ENCODE measurements at regions not wholly inside any gene's neighbourhood (a gene's known extent, or its start where the extent isn't known, plus 50 kb on each side); places are given as distances from the start of the nearest gene placed in this dataset.

DNA sequence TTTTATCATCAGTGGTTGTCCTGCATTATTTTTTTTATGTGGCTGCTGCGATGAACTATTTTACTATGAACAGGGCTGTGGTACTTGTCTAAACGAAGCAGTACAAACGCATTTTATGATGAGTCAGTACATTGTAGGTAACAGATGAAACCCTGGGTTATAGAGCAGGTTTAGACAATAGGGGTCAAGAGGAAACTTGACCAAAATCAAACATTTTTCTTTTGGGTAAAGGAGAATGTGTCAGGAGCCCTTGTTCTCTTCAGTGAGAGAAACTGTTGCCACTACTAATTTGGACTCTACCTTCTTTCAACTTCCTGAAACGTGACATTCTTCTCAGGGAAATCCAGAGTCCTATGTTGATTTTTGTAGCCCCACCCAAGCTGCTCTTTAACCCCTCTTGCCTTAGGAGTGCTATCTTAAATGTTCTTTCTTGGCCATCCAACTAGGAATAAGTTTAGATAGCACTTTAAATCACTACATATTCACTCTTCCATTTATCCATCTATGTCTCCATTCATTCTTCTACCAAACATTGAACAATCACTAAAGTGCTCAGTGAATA is 415.8 kb upstream of the NR3C2 start:
- no peak overlapping the region for H3K27ac Mint-ChIP-seq (ENCODE audit: unreplicated experiment)
- H3K9me3 ChIP-seq, result 0 out of 2 replicates have a peak, but pooled peaks cover 3% of the 10 kb centered on the region
- intact Hi-C loops (cut with micrococcal nuclease; ENCODE audit: unreplicated experiment), result no loop called here
- H3K4me1 Mint-ChIP-seq (ENCODE audit: low read depth, unreplicated experiment), result peaks cover 13% of the 10 kb centered on the region
- POLR2A ChIA-PET, result no interaction called here
- no peak overlapping the region for H3K4me3 ChIP-seq (ENCODE audit: low read depth, low read length)
- H3K27me3 ChIP-seq (replicated peaks; ENCODE audit: control insufficient read depth, insufficient read depth, low read length), result no peaks in the 10 kb centered on the region
- CTCF ChIA-PET, result no interaction called here
- peaks cover 5% of the 10 kb centered on the region; the same call in 1 of the 2 replicates for H3K4me1 ChIP-seq
- H3K4me3 Mint-ChIP-seq (ENCODE audit: unreplicated experiment), result no peak overlapping the region
- H3K36me3 Mint-ChIP-seq (ENCODE audit: insufficient read depth, unreplicated experiment), result no peaks in the 10 kb centered on the region
- TF ChIP-seq, protein P1, sequence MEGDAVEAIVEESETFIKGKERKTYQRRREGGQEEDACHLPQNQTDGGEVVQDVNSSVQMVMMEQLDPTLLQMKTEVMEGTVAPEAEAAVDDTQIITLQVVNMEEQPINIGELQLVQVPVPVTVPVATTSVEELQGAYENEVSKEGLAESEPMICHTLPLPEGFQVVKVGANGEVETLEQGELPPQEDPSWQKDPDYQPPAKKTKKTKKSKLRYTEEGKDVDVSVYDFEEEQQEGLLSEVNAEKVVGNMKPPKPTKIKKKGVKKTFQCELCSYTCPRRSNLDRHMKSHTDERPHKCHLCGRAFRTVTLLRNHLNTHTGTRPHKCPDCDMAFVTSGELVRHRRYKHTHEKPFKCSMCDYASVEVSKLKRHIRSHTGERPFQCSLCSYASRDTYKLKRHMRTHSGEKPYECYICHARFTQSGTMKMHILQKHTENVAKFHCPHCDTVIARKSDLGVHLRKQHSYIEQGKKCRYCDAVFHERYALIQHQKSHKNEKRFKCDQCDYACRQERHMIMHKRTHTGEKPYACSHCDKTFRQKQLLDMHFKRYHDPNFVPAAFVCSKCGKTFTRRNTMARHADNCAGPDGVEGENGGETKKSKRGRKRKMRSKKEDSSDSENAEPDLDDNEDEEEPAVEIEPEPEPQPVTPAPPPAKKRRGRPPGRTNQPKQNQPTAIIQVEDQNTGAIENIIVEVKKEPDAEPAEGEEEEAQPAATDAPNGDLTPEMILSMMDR (IDR thresholded peaks at IDR 0.05; ENCODE audit: insufficient read depth in 1 of 2, low read depth in 1 of 2, low read length in 1 of 2, severe bottlenecking in 1 of 2, unreplicated experiment in 1 of 2), result no peak
- peaks cover 3% of the 10 kb centered on the region for H3K27me3 Mint-ChIP-seq (ENCODE audit: insufficient read depth, unreplicated experiment)
- no peak for DNase-seq
- no peaks in the 10 kb centered on the region for H3K36me3 ChIP-seq (ENCODE audit: control insufficient read depth, insufficient read depth, low read length)
- no TSS peak for BruUV-seq (replicated peaks)
- H3K9me3 Mint-ChIP-seq (ENCODE audit: unreplicated experiment), result peaks cover 34% of the 10 kb centered on the region

DNA sequence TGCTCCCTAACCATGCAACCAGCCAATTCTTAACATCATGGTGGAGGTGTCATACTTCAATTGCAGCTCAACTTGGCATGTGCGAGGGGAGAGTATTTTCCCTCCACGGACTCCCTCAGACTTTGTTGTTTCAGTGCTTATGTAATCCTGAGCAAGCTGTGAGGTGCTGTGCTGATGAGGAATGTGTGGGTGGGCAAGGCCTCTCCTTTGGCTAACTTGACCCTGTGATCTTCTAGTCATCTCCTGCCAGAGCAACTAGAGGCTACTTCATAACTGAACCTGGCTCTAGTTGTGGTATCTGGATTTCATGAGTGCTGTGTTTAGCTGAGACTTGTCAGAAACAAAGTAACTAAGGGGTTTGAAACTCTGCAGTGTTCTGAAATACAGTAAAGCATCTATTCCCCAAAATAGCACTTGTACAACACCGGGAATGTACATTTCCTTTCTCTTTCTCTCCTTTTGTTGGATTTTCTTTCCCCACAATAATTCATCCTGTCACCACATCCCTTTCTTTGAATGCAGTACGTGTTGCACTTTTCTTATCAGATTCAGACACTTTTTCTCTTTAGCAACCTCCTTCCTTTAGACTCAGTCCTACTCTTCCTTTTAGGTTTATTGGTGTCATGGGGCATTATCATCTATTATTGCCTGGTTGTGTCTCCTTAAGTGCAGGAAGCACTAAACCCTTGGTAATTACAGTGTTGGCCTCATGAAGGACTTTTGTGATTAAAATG is 415.2 kb upstream of the NR3C2 start:
- Histone ChIP-seq H3K27me3 (replicated peaks; ENCODE audit: control insufficient read depth, insufficient read depth, low read length) (no peaks in the 10 kb centered on the region), H3K4me3 (ENCODE audit: low read depth, low read length) (no peak overlapping the region), H3K9me3 (0 out of 2 replicates have a peak, but pooled peaks cover 3% of the 10 kb centered on the region), H3K4me1 (peaks cover 5% of the 10 kb centered on the region; the same call in 1 of the 2 replicates), H3K36me3 (ENCODE audit: control insufficient read depth, insufficient read depth, low read length) (no peaks in the 10 kb centered on the region)
- Mint-ChIP-seq H3K27ac (ENCODE audit: unreplicated experiment) (no peak overlapping the region), H3K27me3 (ENCODE audit: insufficient read depth, unreplicated experiment) (peaks cover 3% of the 10 kb centered on the region), H3K9me3 (ENCODE audit: unreplicated experiment) (peaks cover 34% of the 10 kb centered on the region), H3K4me1 (ENCODE audit: low read depth, unreplicated experiment) (peaks cover 13% of the 10 kb centered on the region), H3K36me3 (ENCODE audit: insufficient read depth, unreplicated experiment) (no peaks in the 10 kb centered on the region), H3K4me3 (ENCODE audit: unreplicated experiment) (no peak overlapping the region)
- CTCF ChIA-PET, result no interaction called here
- intact Hi-C loops (cut with micrococcal nuclease; ENCODE audit: unreplicated experiment), result no loop called here
- POLR2A ChIA-PET, result no interaction called here
- BruUV-seq (replicated peaks), result no TSS peak
- DNase-seq, result no peak
- TF ChIP-seq, protein P1 (IDR thresholded peaks at IDR 0.05; ENCODE audit: insufficient read depth in 1 of 2, low read depth in 1 of 2, low read length in 1 of 2, severe bottlenecking in 1 of 2, unreplicated experiment in 1 of 2), result no peak

DNA sequence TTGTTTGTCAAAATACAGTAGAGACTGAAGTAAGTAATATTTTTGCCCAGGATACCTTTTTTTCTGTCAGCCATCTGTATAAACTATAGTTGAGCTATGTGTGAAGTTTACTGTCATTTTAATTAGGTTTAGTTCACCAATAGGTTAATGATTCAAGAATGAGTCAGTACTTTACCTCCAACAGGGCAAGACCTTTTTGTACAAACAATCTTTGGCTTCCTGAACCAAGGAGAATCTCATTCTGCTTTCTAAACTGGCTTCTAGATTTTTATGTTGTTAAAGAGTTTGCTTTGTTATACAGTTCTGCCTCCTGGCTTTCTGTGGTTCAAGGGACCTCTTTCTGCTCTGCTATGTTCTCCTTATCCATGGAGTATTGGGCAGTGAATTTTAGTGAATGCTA is 412.0 kb upstream of the NR3C2 start:
- Mint-ChIP-seq H3K9me3 (ENCODE audit: unreplicated experiment) (peaks cover 24% of the 10 kb centered on the region), H3K4me3 (ENCODE audit: unreplicated experiment) (no peak overlapping the region), H3K27me3 (ENCODE audit: insufficient read depth, unreplicated experiment) (no peaks in the 10 kb centered on the region), H3K36me3 (ENCODE audit: insufficient read depth, unreplicated experiment) (peaks cover 6% of the 10 kb centered on the region), H3K4me1 (ENCODE audit: low read depth, unreplicated experiment) (peaks cover 23% of the 10 kb centered on the region), H3K27ac (ENCODE audit: unreplicated experiment) (no peak overlapping the region)
- intact Hi-C loops (cut with micrococcal nuclease; ENCODE audit: unreplicated experiment), result loop anchor here (5.0 kb wide), 3 partner anchors 57 to 412 kb away; partner anchors contain the start of gene NR3C2
- Histone ChIP-seq H3K27me3 (replicated peaks; ENCODE audit: control insufficient read depth, insufficient read depth, low read length) (no peaks in the 10 kb centered on the region), H3K9me3 (0 out of 2 replicates have a peak, but pooled peaks cover 3% of the 10 kb centered on the region), H3K4me3 (ENCODE audit: low read depth, low read length) (no peak overlapping the region), H3K4me1 (peaks cover 20% of the 10 kb centered on the region), H3K36me3 (ENCODE audit: control insufficient read depth, insufficient read depth, low read length) (no peaks in the 10 kb centered on the region)
- no TSS peak for BruUV-seq (replicated peaks)
- DNase-seq, result no peak
- ChIA-PET CTCF (no interaction called here), POLR2A (no interaction called here)
- TF ChIP-seq, protein P1 (IDR thresholded peaks at IDR 0.05; ENCODE audit: insufficient read depth in 1 of 2, low read depth in 1 of 2, low read length in 1 of 2, severe bottlenecking in 1 of 2, unreplicated experiment in 1 of 2), result no peak
